ENCODE measurements at regions not wholly inside any gene's neighbourhood (a gene's known extent, or its start where the extent isn't known, plus 50 kb on each side); places are given as distances from the start of the nearest gene placed in this dataset.

GRCh38 chr17:70820276-70820675, 650.9 kb downstream of the KCNJ2 start:
- DNase-seq, result no peak

GRCh38 chr17:70825321-70826125, 656.2 kb downstream of the KCNJ2 start:
- no peak for DNase-seq

DNA sequence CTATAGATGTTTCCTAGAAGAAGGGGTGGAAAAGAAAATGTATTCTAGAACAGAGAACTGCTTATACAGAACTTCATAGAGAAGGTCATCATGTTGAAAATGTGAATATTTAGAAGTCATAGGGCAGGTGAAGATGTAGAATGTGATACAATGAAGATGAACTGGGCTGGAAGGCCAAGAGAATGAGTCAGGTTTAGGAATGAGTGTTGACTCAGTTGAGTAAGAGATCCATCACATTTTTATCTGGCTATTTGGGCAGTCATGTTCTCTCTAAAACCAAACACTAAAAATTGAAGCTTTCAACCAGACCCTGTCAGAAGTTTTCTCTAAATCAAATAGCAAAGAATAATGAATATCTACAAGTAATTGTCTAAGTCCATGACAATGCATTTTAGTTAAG, 660.5 kb downstream of the KCNJ2 start:
- no peak for DNase-seq

GRCh38 chr17:70834039-70834438, 664.7 kb downstream of the KCNJ2 start:
- no peak for DNase-seq

DNA sequence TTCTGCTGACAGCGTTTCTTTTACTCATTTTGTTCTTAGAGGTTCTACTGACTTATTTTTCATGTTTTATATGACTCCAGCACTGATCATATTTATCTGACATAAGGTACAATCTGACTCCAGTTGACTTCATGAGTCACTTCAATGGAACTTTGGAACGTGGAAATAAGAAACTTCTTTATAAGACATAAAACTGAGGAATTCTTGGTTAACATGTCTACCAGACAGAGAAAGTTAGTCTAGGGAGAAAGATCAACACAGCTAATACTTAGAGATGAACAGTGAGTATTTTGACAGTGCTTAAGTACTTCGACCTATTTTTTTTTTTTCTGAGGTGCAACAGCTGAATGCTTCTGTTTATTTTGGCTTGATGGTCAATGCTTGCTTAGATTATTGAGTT, 679.5 kb downstream of the KCNJ2 start:
- no peak for DNase-seq

- no peak for DNase-seq
Observed at GRCh38 chr17:70855401-70856054, 686.2 kb downstream of the KCNJ2 start.

DNA sequence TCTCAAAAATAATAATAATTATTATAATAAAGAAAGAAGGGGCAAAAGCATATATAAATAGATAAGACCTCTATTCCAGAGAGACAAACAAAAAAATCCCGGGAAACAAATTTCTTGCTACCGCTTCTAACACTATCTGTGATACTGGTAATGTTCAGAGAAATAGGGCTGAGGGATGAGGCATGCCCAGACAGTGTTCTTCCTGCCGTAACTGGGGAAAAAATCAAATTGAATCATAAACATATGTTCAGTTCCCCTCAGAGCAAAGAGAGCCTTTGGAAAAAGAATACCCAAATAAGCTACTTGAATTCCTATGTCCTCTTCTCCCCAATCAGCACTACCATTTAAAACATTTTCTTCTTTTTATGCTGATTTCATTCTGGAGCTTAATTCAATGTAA, 688.0 kb downstream of the KCNJ2 start:
- DNase-seq, result no peak

DNA sequence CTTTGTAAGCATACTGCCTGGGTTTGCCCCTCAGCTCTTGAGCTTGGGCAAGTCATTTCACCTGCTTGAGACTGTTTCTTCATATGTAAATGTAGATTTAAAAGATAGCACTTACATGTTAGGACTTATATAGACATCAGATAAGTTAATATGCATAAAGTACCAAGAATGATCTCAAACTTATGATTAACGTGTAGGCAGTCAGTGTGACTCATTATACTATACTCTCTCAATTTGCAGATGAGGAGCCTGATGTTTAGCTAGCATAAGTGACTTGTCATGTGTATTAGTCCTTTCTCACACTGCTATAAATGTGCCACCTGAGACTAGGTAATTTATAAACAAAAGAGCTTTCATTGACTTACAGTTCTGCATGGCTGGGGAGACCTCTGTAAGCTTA, 690.5 kb downstream of the KCNJ2 start:
- no peak for DNase-seq

GRCh38 chr17:70862295-70862694, 693.0 kb downstream of the KCNJ2 start:
- no peak for DNase-seq

DNA sequence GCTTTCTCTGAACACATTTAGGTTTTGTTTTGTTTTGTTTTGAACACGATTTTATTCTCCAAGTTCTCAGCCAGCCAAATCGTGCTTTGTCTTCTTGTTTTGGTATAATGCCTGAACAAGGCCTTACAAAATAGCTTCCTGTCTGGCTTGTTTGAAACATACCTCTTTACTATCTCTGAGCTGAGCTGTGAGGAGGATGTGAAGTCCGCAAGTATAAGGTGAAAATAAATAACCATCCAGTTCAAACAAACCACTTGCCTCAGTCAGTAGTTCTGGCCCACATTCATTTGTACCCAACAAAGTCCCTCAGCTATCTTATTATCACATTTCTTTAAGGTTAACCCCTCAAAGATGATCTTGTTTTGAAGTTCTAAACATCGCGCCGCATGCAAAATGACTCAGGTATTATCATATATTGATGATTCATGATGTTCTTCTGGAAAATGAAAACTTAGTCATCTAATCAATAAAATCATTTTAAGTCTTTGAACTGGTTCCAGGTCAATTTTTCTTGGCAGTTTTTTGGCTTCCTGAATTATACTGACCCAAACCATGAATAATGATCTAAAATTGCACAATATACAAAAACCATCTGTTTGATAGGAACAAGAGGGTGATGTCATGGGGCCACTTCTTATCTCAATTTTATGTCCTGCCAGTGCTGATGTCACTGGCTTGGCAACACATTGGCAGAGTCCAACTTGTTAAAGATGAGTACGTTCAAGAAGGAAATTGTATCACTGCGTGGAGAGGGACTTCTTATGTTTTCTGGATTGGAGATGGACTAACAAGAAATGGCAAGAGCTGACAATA, 694.3 kb downstream of the KCNJ2 start:
- no peak for DNase-seq

DNA sequence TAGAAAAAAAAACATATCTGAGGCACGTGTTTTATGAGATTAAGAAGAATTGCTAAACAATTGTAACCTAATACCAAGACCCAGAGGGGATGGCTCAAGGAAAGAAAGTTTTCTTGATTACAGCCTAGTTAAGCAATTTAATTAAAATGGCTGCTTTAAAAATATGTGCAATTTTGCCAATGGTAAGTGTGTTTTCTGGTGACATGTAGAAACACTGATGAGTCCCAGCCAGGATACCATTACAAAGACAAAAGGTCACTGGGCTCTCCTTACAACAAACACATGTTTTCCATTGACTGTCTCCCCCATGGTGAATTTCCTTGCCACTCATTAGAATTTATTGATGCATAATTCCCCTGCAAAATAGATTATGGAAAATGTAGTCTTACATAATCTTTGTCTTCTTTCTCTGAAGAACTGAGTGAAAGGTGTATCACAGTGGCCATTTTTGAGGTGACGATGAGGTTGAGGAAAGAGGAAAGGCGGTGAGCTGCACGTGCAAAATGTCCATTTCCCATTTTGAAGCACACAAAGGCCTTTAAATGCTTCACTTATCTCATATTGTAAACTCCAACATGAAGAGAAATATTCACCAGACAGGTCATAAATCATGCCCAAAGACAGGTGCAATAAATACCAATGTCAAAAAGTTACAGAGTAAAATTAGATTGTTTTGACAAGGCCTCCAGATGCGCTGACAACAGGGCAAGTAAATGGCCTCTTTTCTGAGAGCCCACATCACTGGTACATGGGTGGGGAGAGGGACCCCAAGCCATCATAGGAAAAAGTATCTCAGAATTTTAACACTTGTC, 696.9 kb downstream of the KCNJ2 start:
- DNase-seq, result no peak

DNA sequence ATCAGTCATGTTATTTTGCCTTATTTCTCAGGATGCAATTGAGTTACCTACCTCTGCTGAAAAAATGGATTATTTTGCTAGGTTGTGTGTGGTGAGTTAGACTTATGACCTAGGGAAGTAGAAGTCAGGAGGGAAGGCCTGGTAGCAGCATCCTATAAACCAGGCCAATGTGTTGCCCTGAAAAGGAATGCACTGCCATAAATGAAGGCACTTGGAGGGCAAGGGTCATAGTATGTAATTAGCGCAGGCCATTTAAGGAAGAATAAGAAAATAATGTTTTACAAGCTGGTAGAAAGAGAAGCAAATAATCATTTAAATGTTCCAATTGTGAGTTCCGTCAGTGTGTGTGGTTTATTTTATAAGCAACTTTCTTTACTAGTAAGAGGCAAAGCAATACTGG, 698.8 kb downstream of the KCNJ2 start:
- no peak for DNase-seq

DNA sequence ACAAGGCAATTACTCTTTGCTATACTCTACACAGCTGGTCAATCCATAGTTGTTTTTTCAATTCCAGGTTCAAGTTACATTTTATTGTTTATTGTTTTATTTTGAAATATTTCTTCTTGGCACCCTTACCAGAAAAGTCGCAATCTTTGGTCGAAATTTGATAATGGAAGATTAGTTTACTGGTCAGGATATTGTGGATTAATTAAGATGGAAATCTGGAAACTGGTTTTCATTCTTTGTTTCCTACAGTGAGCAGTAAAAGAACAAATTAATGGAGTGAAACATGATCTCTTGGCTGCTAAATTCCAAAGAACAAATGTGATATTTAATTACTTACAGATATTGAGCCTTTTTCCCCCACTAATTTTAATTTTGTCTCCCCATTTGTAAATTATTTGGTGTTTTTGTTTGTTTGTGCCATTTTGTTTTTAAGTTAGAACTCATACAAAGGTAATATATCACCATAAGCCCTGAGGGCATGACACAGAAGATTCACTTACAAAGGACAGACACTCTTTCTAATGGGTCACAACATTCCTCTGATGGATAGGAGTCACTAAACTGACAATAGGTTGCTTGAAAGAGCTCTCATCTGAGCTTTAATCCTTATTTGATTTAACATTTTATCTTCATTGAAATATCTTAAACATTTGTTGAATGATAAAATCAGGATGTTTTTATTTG, 700.2 kb downstream of the KCNJ2 start:
- DNase-seq, result no peak

GRCh38 chr17:70871180-70871818, 702.0 kb downstream of the KCNJ2 start:
- no peak for DNase-seq

DNA sequence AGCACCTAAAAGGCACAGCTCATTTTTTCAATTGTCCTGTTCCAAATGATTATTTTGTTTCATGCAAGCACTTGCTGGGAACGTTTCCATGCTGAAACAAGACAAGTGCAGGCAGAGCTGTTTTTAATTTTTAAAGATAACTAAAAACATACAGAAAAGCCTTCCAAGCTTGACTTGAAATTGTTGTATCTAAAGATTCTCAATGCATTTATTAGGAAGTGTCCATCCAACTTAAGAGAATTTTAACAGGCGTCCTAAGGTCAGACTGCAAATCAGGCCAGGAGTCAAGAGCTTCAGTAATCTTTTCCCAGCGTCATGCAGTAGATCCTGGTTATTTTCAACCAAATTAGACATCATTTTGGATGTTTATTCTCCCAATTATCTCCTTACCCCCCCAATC, 702.8 kb downstream of the KCNJ2 start:
- DNase-seq, result no peak

- no peak for DNase-seq
Observed at GRCh38 chr17:70875729-70876310, 706.5 kb downstream of the KCNJ2 start.

GRCh38 chr17:70878879-70879278, 709.5 kb downstream of the KCNJ2 start:
- DNase-seq, result no peak

DNA sequence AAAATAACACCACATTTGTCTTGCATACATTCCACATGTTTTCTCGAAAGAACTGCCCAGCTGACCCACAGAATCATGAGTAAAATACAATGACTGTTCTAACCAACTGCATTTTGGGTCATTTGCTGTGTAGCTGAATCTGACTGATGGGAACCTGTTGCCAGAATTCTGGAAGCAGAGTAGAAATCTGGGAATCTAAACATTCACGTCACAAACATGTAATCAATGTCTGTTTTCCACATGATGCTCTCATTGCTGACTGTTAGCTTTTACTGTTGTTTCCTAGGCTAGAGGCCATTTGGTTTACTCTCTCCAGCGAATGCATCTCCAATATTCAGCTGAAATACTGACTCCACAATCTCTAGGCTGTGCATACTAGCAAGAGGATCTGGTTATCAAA, 710.1 kb downstream of the KCNJ2 start:
- no peak for DNase-seq

DNA sequence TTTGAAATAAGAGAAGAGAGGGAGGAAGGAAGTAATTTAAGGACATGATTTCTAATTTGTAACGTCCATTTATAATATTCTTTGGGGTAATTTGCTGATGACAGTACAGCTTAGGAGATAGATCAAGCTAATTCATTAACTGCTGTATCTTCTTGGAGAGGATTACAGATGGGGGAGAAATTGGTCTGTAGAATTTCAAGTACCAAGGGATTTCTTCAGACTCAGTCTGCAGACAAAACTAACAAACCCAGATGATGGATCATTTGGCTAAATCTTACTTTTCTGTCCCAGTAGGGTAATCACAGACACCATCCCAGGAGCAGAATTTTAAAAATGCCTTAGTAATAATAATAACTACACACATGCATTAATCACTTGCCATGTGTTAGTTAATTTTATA, 711.8 kb downstream of the KCNJ2 start:
- DNase-seq, result no peak

DNA sequence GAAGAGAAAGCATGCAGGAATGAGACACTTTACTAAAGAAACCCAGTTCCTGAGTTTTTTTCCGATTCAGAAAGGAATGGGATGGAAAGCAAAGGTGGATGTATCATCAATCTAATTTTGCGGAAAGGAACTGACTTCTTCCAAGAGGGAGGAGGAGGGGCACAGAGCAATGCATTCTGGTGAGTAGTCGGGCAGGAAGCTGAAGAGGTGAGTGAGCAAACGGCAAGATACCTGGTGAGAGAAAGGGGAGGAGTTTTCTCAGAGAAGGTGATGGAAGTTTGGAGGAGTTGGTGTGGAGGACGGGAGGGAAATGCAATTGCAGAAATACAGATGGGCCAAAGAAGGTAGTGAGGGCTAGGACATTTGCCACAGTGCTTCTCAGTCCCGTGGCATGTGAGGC, 713.2 kb downstream of the KCNJ2 start:
- DNase-seq, result no peak

DNA sequence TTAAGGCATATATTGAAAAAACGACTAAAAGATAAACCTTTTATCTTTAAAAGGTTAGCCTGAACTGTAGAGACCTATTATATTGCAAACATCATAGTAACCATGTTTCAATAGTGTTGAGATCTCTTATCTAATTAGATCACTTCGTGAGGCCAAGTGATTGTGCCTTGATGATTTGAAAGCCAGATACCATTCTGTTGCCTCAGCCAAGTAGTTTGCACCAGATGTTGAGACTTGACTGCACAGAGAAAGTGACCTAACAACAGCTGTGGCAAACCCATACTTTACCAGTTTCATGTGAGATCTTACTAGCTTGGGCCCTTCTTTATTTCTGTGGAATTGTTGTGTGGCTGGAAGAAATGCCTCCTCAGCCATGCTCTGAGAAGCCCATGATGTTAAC, 717.3 kb downstream of the KCNJ2 start:
- DNase-seq, result no peak
